Endothelial cell of umbilical vein (primary cell): ENCODE measurements at regions not wholly inside any gene's neighbourhood (a gene's known extent, or its start where the extent isn't known, plus 50 kb on each side); places are given as distances from the start of the nearest gene placed in this dataset.

Experiments used
- BruUV-seq: library from RNA; stranded (reverse); fragments of 400-500 nt; replicated peaks from 2 replicates; lab custom pipeline; 2021; lab: Mats Ljungman, UMichigan
- CTCF ChIA-PET: fragments of 300-600, 350-600 bp; sonication (Branson Sonifier 250); formaldehyde crosslinking; loops from one replicate; lab custom pipeline; 2021; ENCODE audit warnings: antibody characterized with exemption, inconsistent platforms; lab: Charles Lee
- POLR2A ChIA-PET: fragments of 300-600, 350-600 bp; sonication (Branson Sonifier 250); formaldehyde crosslinking; loops from one replicate; lab custom pipeline; 2021; ENCODE audit warnings: antibody characterized with exemption, inconsistent platforms; lab: Charles Lee
- DNase-seq: peaks from one replicate; pipeline ENCODE4 v3.0.0-alpha.2; 2011; ENCODE audit warnings: low read depth, low spot score
- FAIRE-seq: peaks from 2 replicates; lab custom pipeline; 2011; peaks lifted over from hg19 to GRCh38; lab: Jason Lieb, UNC
- H2AFZ ChIP-seq: 2 replicates; pipeline ENCODE4 v1.6.0; 2012; ENCODE audit warnings: low read depth, low read length, control low read depth, inconsistent platforms
- H3K27ac ChIP-seq: 2 replicates; pipeline ENCODE4 v1.5.1; 2011; ENCODE audit warnings: low read depth, mild to moderate bottlenecking, control low read depth, low read length, moderate library complexity; ENCODE audit not compliant: insufficient read depth
- H3K27me3 ChIP-seq, 2 experiments: 2 replicates each; pipeline versions ENCODE4 v1.6.0 to v1.6.1; 2011; ENCODE audit warnings: low read length in 2 of 2, mixed read lengths in 1 of 2; ENCODE audit not compliant: control insufficient read depth in 2 of 2, insufficient read depth in 2 of 2
- H3K36me3 ChIP-seq, 2 experiments: 2 replicates in 1 of 2; 3 replicates in 1 of 2; pipeline ENCODE4 v1.5.1; 2011; ENCODE audit warnings: low read length in 2 of 2, mild to moderate bottlenecking in 1 of 2, moderate library complexity in 1 of 2; ENCODE audit not compliant: control insufficient read depth in 2 of 2, insufficient read depth in 2 of 2; ENCODE audit errors: extremely low read depth in 1 of 2
- H3K4me1 ChIP-seq: 3 replicates; pipeline ENCODE4 v1.5.1; 2011; ENCODE audit warnings: mild to moderate bottlenecking, low read length; ENCODE audit not compliant: control insufficient read depth, insufficient read depth; ENCODE audit errors: extremely low read depth
- H3K4me2 ChIP-seq: 2 replicates; pipeline ENCODE4 v1.6.1; 2011; ENCODE audit warnings: low read length, control low read depth, mixed read lengths; ENCODE audit not compliant: insufficient read depth
- H3K4me3 ChIP-seq, 3 experiments: fragments of 200-600 bp in 1 of 3; sonication (generic), shearing (Covaris generic) in 1 of 3; replicated peaks in 1 of 3; 2 replicates each; pipeline ENCODE4 v1.5.1; 2011 to 2016; ENCODE audit warnings: control low read depth in 3 of 3, low read length in 3 of 3, mild to moderate bottlenecking in 2 of 3, inconsistent platforms in 1 of 3, low read depth in 1 of 3, moderate library complexity in 1 of 3; ENCODE audit not compliant: insufficient read depth in 1 of 3
- H3K79me2 ChIP-seq: 2 replicates; pipeline ENCODE4 v1.6.0; 2012; ENCODE audit warnings: low read length, inconsistent platforms; ENCODE audit not compliant: control insufficient read depth, insufficient read depth
- H3K9ac ChIP-seq: replicated peaks from 2 replicates; pipeline ENCODE3; 2011; ENCODE audit warnings: low read length, control low read depth; ENCODE audit not compliant: insufficient read depth; ENCODE audit errors: extremely low read depth
- H3K9me1 ChIP-seq: replicated peaks from 3 replicates; pipeline ENCODE4 v1.6.0; 2011; ENCODE audit warnings: mild to moderate bottlenecking, low read length; ENCODE audit not compliant: control insufficient read depth, insufficient read depth; ENCODE audit errors: extremely low read depth
- H3K9me3 ChIP-seq: replicated peaks from 2 replicates; pipeline ENCODE4 v1.5.1; 2012; ENCODE audit warnings: low read length, inconsistent platforms; ENCODE audit not compliant: control insufficient read depth, insufficient read depth
- H4K20me1 ChIP-seq: replicated peaks from 2 replicates; pipeline ENCODE3; 2011; ENCODE audit warnings: mild to moderate bottlenecking, low read length; ENCODE audit not compliant: control insufficient read depth, insufficient read depth; ENCODE audit errors: extremely low read depth
- EZH2 ChIP-seq: IDR thresholded peaks from 2 replicates; pipeline ENCODE4 v1.6.1; 2012; ENCODE audit warnings: borderline replicate concordance, low read depth, mild to moderate bottlenecking, moderate library complexity, low read length, inconsistent platforms; ENCODE audit not compliant: severe bottlenecking
- FOS ChIP-seq: IDR thresholded peaks from 2 replicates; pipeline ENCODE4 v1.6.1; 2011; ENCODE audit warnings: mild to moderate bottlenecking, low read length, moderate library complexity, borderline replicate concordance; ENCODE audit not compliant: insufficient read depth
- GATA2 ChIP-seq: IDR thresholded peaks from 2 replicates; pipeline ENCODE4 v1.7.0; 2011; ENCODE audit warnings: low read depth, mild to moderate bottlenecking, moderate library complexity, mixed read lengths, low read length; ENCODE audit not compliant: insufficient read length, insufficient read depth
- JUN ChIP-seq: IDR thresholded peaks from 2 replicates; pipeline ENCODE4 v1.6.1; 2011; ENCODE audit warnings: borderline replicate concordance, low read depth; ENCODE audit not compliant: insufficient read length, insufficient read depth
- MYC ChIP-seq: IDR thresholded peaks from one replicate; pipeline ENCODE4 v1.6.1; 2011; ENCODE audit warnings: mild to moderate bottlenecking, low read depth, low read length
- POLR2A ChIP-seq: IDR thresholded peaks from 2 replicates; pipeline ENCODE4 v1.6.1; 2012; ENCODE audit warnings: low read depth, mild to moderate bottlenecking, control low read depth, low read length
- POLR2AphosphoS5 ChIP-seq: IDR thresholded peaks from 2 replicates; pipeline ENCODE4 v1.6.1; 2012; ENCODE audit warnings: low read depth, mild to moderate bottlenecking, control low read depth, low read length, moderate library complexity; ENCODE audit not compliant: insufficient read depth
- dilution Hi-C: fragments of 300-500 bp; cut with MboI; formaldehyde crosslinking; loops from one replicate; pipeline ENCODE4 v1.15.0; 2019; ENCODE audit warnings: low sequenced_read_pairs; ENCODE audit not compliant: extremely low pct_ligation_motif_present
- intact Hi-C: fragments of 100-400 bp; cut with micrococcal nuclease; formaldehyde crosslinking; loops from one replicate; pipeline ENCODE4 v1.10.0; 2022
- TF ChIP-seq, protein P1 (sequence below): IDR thresholded peaks from 2 replicates; pipeline ENCODE4 v1.6.1; 2011; ENCODE audit not compliant: insufficient read depth, insufficient read length
- TF ChIP-seq, protein P2 (sequence below), 2 donors: IDR thresholded peaks; 1 replicate in 1 of 2; 2 replicates in 1 of 2; pipeline ENCODE4 v1.5.1; 2011; ENCODE audit warnings: low read length in 2 of 2, mild to moderate bottlenecking in 2 of 2, moderate library complexity in 2 of 2, control low read depth in 1 of 2, inconsistent platforms in 1 of 2, low read depth in 1 of 2; ENCODE audit not compliant: insufficient read depth in 1 of 2; ENCODE audit errors: extremely low read depth in 1 of 2

DNA sequence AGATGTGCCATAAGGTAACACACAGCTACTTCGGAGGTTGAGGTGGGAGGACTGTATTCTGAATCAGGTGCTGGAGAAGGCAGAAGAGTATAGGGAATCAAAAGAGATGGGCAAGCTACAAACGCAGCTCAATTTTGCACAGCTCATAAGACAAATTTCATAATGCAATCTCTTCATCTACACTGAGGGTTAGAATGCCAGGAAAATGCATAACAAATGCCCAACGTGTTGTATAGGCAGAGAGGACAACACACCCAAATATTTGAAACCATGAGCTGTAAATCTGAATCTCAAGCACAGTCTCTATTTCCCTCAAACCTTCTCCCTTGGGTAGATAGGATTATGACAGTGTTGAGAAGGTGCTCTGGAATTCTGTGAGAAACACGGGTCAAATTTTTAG is 263.1 kb upstream of the FOXN3 start:
- intact Hi-C loops, result no loop called here
- no peak overlapping the region for H3K9ac ChIP-seq
- H3K4me3 ChIP-seq, result no peak overlapping the region
- no peak overlapping the region for H2AFZ ChIP-seq
- H3K9me1 ChIP-seq, result no peaks in the 10 kb centered on the region
- H4K20me1 ChIP-seq, result no peaks in the 10 kb centered on the region
- H3K9me3 ChIP-seq, result no peaks in the 10 kb centered on the region
- FAIRE-seq (no peak), DNase-seq (no peak)
- no peaks in the 10 kb centered on the region for H3K79me2 ChIP-seq
- H3K27me3 ChIP-seq, result no peaks in the 10 kb centered on the region
- no peak overlapping the region for H3K4me2 ChIP-seq
- dilution Hi-C loops, result no loop called here
- no peaks in the 10 kb centered on the region for H3K36me3 ChIP-seq
- ChIA-PET CTCF (interaction anchor here (0.8 kb wide), 1 partner anchor 397 kb away, joined by 3 read pairs; no protein-coding TSS in a partner anchor), POLR2A (no interaction called here)
- no peaks in the 10 kb centered on the region for H3K4me1 ChIP-seq
- TF ChIP-seq, protein P1, sequence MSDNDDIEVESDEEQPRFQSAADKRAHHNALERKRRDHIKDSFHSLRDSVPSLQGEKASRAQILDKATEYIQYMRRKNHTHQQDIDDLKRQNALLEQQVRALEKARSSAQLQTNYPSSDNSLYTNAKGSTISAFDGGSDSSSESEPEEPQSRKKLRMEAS, result no peak
- TF ChIP-seq JUN, result no peak
- no peak for TF ChIP-seq GATA2
- no peak for TF ChIP-seq POLR2A
- TF ChIP-seq, protein P2, sequence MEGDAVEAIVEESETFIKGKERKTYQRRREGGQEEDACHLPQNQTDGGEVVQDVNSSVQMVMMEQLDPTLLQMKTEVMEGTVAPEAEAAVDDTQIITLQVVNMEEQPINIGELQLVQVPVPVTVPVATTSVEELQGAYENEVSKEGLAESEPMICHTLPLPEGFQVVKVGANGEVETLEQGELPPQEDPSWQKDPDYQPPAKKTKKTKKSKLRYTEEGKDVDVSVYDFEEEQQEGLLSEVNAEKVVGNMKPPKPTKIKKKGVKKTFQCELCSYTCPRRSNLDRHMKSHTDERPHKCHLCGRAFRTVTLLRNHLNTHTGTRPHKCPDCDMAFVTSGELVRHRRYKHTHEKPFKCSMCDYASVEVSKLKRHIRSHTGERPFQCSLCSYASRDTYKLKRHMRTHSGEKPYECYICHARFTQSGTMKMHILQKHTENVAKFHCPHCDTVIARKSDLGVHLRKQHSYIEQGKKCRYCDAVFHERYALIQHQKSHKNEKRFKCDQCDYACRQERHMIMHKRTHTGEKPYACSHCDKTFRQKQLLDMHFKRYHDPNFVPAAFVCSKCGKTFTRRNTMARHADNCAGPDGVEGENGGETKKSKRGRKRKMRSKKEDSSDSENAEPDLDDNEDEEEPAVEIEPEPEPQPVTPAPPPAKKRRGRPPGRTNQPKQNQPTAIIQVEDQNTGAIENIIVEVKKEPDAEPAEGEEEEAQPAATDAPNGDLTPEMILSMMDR (IDR thresholded peaks at IDR 0.05; ENCODE audit: extremely low read depth in 1 of 2, insufficient read depth in 1 of 2, low read depth in 1 of 2, low read length in 2 of 2), result no peak
- no peak for TF ChIP-seq MYC
- TF ChIP-seq FOS, result no peak
- no peak for TF ChIP-seq EZH2
- no peak for TF ChIP-seq POLR2AphosphoS5
- H3K27ac ChIP-seq, result no peak overlapping the region
- BruUV-seq, result no TSS peak
